ENCODE measurements at regions not wholly inside any gene's neighbourhood (a gene's known extent, or its start where the extent isn't known, plus 50 kb on each side); places are given as distances from the start of the nearest gene placed in this dataset.

GRCh38 chr1:222002503-222002902, 260.6 kb upstream of the DUSP10 start:
- TF ChIP-seq EZH2 (IDR thresholded peaks at IDR 0.05; ENCODE audit: borderline replicate concordance): no peak
- TF ChIP-seq CTCF (IDR thresholded peaks at IDR 0.05; ENCODE audit: poor library complexity): no peak

Measured in hepatocyte (in vitro differentiated cells).